ENCODE measurements at regions not wholly inside any gene's neighbourhood (a gene's known extent, or its start where the extent isn't known, plus 50 kb on each side); places are given as distances from the start of the nearest gene placed in this dataset.

DNA sequence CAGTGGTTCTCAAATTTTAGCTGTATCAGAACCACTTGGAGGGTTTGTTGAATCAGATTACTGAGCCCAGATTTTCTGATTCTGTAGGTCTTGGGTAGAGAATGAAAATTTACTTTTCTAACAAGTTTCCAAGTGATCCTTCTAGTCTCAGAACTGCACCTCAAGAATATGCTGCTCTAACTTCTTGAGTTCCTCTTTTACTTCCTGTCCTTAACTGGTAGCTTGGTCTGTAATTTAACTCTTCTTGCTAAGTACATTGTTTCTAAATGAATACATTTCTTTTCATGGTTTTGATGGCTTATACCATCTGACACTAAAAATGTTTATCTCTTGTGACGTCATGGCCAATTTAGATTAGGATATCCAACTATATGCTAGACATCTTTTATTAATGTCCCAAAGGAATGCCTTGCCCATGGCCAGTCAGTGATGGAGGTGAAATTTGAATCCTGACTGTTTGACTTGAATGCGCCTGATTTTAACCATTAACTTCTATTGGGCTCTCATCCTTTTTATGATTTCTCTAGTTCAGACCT, 262.6 kb upstream of the NAALADL2 start:
- no peaks in the 10 kb centered on the region for H3K4me1 ChIP-seq
- intact Hi-C loops (cut with DNase I; ENCODE audit: low total_unique reads): no loop called here
- no peaks in the 10 kb centered on the region for H3K36me3 ChIP-seq
- H3K4me3 ChIP-seq: no peak overlapping the region
- DNase-seq (ENCODE audit: low spot score in 2 of 2): no peak
- no peaks in the 10 kb centered on the region for H3K27me3 ChIP-seq
- no peaks in the 10 kb centered on the region for H3K9me3 ChIP-seq
- H3K27ac ChIP-seq: no peak overlapping the region
- TF ChIP-seq POLR2A (IDR thresholded peaks at IDR 0.05) (no peak), POLR2AphosphoS5 (IDR thresholded peaks at IDR 0.05) (no peak), CTCF (IDR thresholded peaks at IDR 0.05) (no peak)

DNA sequence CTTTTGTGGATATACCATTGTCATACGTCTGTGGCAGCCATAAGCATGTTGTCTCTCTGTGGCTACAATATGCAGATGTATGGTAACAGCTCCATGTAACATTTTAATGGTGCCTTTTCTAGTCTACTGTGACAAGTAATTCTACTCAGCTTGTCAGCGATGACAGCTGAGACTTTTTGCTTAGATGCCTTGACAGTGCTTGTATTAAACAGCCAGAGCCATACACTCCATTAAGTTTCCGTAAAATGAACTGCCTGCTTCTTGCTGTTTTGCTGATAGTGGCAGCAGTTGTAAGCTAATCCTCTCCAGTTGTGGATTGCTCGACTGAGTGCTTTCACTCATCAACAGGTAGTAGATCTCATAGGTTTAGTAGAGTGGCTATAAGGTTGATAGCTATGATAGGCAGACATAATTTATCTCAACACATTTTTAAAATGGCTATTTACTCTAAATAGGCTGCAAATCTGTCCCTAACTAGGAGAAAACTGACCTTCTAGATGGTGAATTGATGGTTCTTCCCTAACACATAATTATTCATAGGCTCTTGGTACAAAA, 260.2 kb upstream of the NAALADL2 start:
- no peak for DNase-seq (ENCODE audit: low spot score in 2 of 2)
- intact Hi-C loops (cut with DNase I; ENCODE audit: low total_unique reads): no loop called here
- no peaks in the 10 kb centered on the region for H3K4me1 ChIP-seq
- no peaks in the 10 kb centered on the region for H3K36me3 ChIP-seq
- H3K9me3 ChIP-seq: no peaks in the 10 kb centered on the region
- H3K4me3 ChIP-seq: no peak overlapping the region
- no peak for TF ChIP-seq CTCF (IDR thresholded peaks at IDR 0.05)
- no peak for TF ChIP-seq POLR2A (IDR thresholded peaks at IDR 0.05)
- TF ChIP-seq POLR2AphosphoS5 (IDR thresholded peaks at IDR 0.05): no peak
- no peaks in the 10 kb centered on the region for H3K27me3 ChIP-seq
- H3K27ac ChIP-seq: no peak overlapping the region

- TF ChIP-seq POLR2A (IDR thresholded peaks at IDR 0.05) (no peak), CTCF (IDR thresholded peaks at IDR 0.05) (no peak), POLR2AphosphoS5 (IDR thresholded peaks at IDR 0.05) (no peak)
- no peak overlapping the region for H3K4me3 ChIP-seq
- intact Hi-C loops (cut with DNase I; ENCODE audit: low total_unique reads): no loop called here
- no peaks in the 10 kb centered on the region for H3K36me3 ChIP-seq
- no peak overlapping the region for H3K27ac ChIP-seq
- no peak for DNase-seq (ENCODE audit: low spot score in 2 of 2)
- no peaks in the 10 kb centered on the region for H3K4me1 ChIP-seq
- no peaks in the 10 kb centered on the region for H3K9me3 ChIP-seq
- H3K27me3 ChIP-seq: no peaks in the 10 kb centered on the region
Measured at GRCh38 chr3:174613173-174613572, 246.0 kb upstream of the NAALADL2 start.

- Histone ChIP-seq H3K4me3 (no peak overlapping the region), H3K9me3 (no peaks in the 10 kb centered on the region), H3K4me1 (no peaks in the 10 kb centered on the region), H3K27ac (no peak overlapping the region), H3K36me3 (no peaks in the 10 kb centered on the region), H3K27me3 (no peaks in the 10 kb centered on the region)
- no peak for DNase-seq (ENCODE audit: low spot score in 2 of 2)
- intact Hi-C loops (cut with DNase I; ENCODE audit: low total_unique reads): no loop called here
- TF ChIP-seq POLR2AphosphoS5 (IDR thresholded peaks at IDR 0.05): no peak
- no peak for TF ChIP-seq POLR2A (IDR thresholded peaks at IDR 0.05)
- TF ChIP-seq CTCF (IDR thresholded peaks at IDR 0.05): no peak
Measured at GRCh38 chr3:174614036-174614435, 245.1 kb upstream of the NAALADL2 start.

DNA sequence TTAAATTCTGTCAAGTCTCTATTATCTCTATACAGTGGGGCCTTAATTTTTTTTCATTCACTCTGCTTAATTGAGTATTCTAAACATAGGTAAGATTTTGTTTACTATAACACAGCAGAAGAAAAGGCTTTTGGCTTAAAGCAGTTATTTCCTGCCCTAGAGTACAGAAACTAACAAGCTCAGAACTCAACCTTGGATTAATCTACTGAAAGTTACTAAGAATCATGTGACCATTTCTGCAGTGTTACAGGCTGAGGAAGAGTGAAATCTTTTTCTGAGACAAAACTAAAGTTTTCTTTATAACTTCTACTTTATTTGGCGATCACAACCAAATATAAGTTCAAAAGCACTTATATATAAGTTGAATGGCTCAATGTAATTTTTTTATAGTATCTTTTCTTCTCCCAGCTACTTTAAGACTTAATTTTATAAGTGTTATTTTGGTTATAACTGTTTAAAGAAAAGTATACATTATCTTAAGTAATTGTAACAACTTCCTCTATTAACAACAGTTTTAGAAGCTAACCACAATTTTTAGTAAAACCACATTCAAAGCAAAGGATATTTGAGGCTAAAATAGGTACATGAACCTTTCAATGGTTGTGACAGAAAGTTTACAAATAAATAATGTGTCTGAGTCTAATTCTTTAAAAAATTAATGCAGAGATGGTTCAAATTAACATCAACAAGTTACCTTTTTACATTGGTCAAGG, 240.6 kb upstream of the NAALADL2 start:
- Histone ChIP-seq H3K4me3 (no peak overlapping the region), H3K27me3 (no peaks in the 10 kb centered on the region), H3K4me1 (no peaks in the 10 kb centered on the region), H3K36me3 (no peaks in the 10 kb centered on the region), H3K9me3 (no peaks in the 10 kb centered on the region), H3K27ac (no peak overlapping the region)
- intact Hi-C loops (cut with DNase I; ENCODE audit: low total_unique reads): no loop called here
- no peak for DNase-seq (ENCODE audit: low spot score in 2 of 2)
- TF ChIP-seq POLR2AphosphoS5 (IDR thresholded peaks at IDR 0.05): no peak
- TF ChIP-seq CTCF (IDR thresholded peaks at IDR 0.05): no peak
- no peak for TF ChIP-seq POLR2A (IDR thresholded peaks at IDR 0.05)
